GM04504 (cell line): ENCODE measurements at regions not wholly inside any gene's neighbourhood (a gene's known extent, or its start where the extent isn't known, plus 50 kb on each side); places are given as distances from the start of the nearest gene placed in this dataset.

Experiments
- DNase-seq: peaks from one replicate; pipeline ENCODE4 v3.0.0-alpha.2; 2012; ENCODE audit warnings: low read depth

- no peak for DNase-seq
Measured at GRCh38 chr13:99892866-99893504, 78.6 kb downstream of the ZIC5 start.

- no peak for DNase-seq
Measured at GRCh38 chr13:99892196-99892613, 79.4 kb downstream of the ZIC5 start.

- DNase-seq: no peak
Measured at GRCh38 chr13:99886706-99887105, 84.9 kb downstream of the ZIC5 start.

GRCh38 chr13:99884913-99885312, 86.7 kb downstream of the ZIC5 start:
- no peak for DNase-seq

- DNase-seq: no peak
Measured at GRCh38 chr13:99883805-99884204, 87.8 kb downstream of the ZIC5 start.

- DNase-seq: no peak
Measured at GRCh38 chr13:99878921-99879610, 92.5 kb downstream of the ZIC5 start.

- DNase-seq: no peak
Measured at GRCh38 chr13:99876651-99877050, 94.9 kb downstream of the ZIC5 start.

- no peak for DNase-seq
Measured at GRCh38 chr13:99875391-99875790, 96.2 kb downstream of the ZIC5 start.

GRCh38 chr13:99873832-99874430, 97.6 kb downstream of the ZIC5 start:
- no peak for DNase-seq

GRCh38 chr13:99873141-99873540, 98.4 kb downstream of the ZIC5 start:
- DNase-seq: no peak

GRCh38 chr13:99871249-99871898, 100.2 kb downstream of the ZIC5 start:
- DNase-seq: no peak

GRCh38 chr13:99870541-99870940, 101.0 kb downstream of the ZIC5 start:
- DNase-seq: no peak

GRCh38 chr13:99869830-99870229, 101.7 kb downstream of the ZIC5 start:
- no peak for DNase-seq

- DNase-seq: no peak
Measured at GRCh38 chr13:99868767-99869166, 102.8 kb downstream of the ZIC5 start.

- no peak for DNase-seq
Measured at GRCh38 chr13:99867535-99868257, 103.9 kb downstream of the ZIC5 start.

- DNase-seq: no peak
Measured at GRCh38 chr13:99866781-99867180, 104.8 kb downstream of the ZIC5 start.

GRCh38 chr13:99865420-99865930, 106.1 kb downstream of the ZIC5 start:
- no peak for DNase-seq

GRCh38 chr13:99864627-99864990, 107.0 kb downstream of the ZIC5 start:
- DNase-seq: no peak

GRCh38 chr13:99863789-99864626, 107.6 kb downstream of the ZIC5 start:
- DNase-seq: no peak

GRCh38 chr13:99862244-99862643, 109.3 kb downstream of the ZIC5 start:
- no peak for DNase-seq

GRCh38 chr13:99861771-99862170, 109.8 kb downstream of the ZIC5 start:
- DNase-seq: no peak
